HG03342 (cell line): ENCODE measurements at regions not wholly inside any gene's neighbourhood (a gene's known extent, or its start where the extent isn't known, plus 50 kb on each side); places are given as distances from the start of the nearest gene placed in this dataset.

Experiments used
- ATAC-seq: cut with Tn5 transposase; IDR thresholded peaks from one replicate; pipeline ENCODE4 v1.9.1; 2021; ENCODE audit warnings: mild to moderate bottlenecking, moderate library complexity; ENCODE audit not compliant: unreplicated experiment

GRCh38 chr9:13769006-13769405 lies 489.5 kb upstream of the MPDZ start:
- no peak for ATAC-seq

GRCh38 chr9:13762209-13762608 lies 482.7 kb upstream of the MPDZ start:
- ATAC-seq, result no peak

- no peak for ATAC-seq
Observed at GRCh38 chr9:13759551-13759950, 480.1 kb upstream of the MPDZ start.

DNA sequence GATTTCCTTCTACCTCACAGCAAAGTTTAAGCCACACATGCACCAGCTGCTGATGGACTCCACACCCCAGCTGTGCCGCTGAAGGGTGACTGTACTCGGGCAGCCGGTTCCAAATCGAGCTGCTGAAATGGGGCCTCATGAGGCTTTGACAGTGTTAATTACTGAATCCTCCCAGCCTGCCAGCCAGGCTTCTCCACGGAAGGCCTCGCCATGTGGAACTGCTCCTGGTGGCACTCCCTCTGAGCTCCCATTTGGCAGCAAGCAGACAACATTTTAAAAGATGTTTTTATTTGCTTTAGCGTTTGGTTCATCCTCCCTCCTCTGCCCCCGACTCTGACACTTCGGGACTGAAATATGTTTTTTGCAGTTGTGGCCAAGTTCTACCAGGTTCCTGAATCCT lies 479.4 kb upstream of the MPDZ start:
- no peak for ATAC-seq

- no peak for ATAC-seq
Observed at GRCh38 chr9:13756943-13757342, 477.5 kb upstream of the MPDZ start.

DNA sequence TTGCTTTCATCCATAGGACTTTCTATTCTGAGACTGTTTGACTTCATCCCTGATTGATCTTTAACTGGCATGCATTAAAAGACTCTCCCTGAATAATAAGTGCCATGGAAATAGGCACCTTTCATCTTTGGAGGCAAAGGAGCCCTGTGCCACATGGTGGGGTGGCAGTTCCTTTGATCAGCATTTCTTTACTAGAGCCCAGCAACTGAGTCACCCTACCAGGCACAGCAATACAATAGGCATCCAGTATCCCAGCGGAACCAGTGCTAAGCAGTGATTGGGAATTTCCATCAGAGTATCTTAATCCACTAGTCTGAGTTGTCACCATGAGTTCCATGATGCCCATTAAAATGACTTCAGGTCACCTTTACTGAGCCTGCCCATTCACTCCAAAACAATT lies 476.1 kb upstream of the MPDZ start:
- no peak for ATAC-seq

DNA sequence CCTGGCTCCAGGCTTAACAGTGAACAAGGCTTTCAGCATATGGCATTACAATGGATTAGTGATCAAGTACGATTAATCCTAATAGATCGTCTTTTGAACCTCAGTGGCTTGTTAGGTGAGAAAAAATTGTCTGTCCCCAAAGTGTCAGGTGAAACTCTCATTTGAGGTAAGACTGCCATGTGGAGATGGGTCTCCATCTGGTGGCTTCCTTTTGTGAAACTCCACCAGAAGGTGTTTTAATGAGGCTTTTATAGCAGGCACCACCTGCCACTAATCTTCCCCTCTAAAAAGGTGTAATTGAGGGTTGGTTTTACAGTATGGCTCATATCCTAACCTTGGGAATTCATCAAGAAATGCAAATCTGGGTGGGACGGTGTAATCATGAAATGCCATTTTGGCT lies 471.1 kb upstream of the MPDZ start:
- ATAC-seq, result no peak

DNA sequence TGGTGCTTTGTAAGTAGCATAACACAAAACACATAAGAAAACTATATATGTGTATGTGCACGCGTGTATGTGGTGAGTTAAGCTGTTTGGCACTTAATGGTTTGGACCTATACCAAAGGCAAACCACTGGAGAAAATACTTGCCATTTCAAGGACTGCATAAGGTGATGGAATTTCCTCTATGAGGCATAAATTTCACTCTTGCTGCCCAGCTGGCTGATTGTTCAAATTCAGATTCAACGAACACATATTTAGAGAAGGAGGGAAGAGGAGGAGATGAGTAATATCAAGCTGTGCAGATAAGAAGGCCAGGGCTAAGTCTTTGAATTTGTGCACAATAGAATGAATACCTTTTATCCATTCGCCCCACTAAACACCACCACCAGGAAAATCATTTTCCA lies 470.6 kb upstream of the MPDZ start:
- no peak for ATAC-seq

GRCh38 chr9:13746876-13747275 lies 467.4 kb upstream of the MPDZ start:
- ATAC-seq, result no peak

- no peak for ATAC-seq
Observed at GRCh38 chr9:13744261-13744901, 464.9 kb upstream of the MPDZ start.

GRCh38 chr9:13737885-13738284 lies 458.4 kb upstream of the MPDZ start:
- no peak for ATAC-seq

- no peak for ATAC-seq
Observed at GRCh38 chr9:13735181-13735580, 455.7 kb upstream of the MPDZ start.

DNA sequence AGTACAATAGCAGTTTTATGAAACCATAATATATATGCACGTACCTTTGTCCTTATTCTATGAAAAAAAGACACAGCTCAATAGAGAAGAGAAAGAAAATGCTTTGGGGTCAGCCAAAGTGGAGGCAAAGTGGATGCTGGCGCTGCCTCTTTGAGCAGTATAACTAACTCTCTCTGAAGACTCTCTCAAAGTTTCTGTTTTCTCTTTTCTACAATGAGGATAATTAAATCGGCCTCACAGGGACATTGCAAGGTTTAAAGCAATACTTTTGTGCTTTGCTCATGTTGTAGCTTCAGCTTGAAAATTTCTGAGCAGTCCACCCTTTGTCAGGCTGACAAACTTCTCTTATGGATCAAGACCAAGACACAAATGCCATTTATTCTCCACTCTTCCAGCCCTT lies 455.1 kb upstream of the MPDZ start:
- ATAC-seq, result no peak

DNA sequence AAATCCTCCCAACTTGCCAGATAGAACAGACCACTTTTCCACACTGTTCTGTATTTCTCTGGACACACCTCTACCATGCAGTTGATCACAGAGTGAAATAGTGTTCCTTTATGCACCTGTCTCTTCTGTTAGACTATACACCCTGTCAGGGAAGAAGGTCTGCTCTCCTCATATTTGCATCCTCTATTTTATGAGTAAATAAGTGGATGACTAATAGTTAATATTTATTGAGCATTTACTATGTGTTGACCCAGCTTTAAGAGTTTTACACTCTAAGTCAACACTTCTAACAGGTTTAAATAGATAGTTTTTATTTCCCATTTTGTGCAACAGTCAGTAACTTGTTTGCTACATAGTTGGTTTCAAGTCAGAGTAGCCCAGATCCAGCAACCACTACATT lies 452.8 kb upstream of the MPDZ start:
- no peak for ATAC-seq

- ATAC-seq, result no peak
Observed at GRCh38 chr9:13731637-13732036, 452.1 kb upstream of the MPDZ start.

GRCh38 chr9:13729955-13730354 lies 450.5 kb upstream of the MPDZ start:
- no peak for ATAC-seq

DNA sequence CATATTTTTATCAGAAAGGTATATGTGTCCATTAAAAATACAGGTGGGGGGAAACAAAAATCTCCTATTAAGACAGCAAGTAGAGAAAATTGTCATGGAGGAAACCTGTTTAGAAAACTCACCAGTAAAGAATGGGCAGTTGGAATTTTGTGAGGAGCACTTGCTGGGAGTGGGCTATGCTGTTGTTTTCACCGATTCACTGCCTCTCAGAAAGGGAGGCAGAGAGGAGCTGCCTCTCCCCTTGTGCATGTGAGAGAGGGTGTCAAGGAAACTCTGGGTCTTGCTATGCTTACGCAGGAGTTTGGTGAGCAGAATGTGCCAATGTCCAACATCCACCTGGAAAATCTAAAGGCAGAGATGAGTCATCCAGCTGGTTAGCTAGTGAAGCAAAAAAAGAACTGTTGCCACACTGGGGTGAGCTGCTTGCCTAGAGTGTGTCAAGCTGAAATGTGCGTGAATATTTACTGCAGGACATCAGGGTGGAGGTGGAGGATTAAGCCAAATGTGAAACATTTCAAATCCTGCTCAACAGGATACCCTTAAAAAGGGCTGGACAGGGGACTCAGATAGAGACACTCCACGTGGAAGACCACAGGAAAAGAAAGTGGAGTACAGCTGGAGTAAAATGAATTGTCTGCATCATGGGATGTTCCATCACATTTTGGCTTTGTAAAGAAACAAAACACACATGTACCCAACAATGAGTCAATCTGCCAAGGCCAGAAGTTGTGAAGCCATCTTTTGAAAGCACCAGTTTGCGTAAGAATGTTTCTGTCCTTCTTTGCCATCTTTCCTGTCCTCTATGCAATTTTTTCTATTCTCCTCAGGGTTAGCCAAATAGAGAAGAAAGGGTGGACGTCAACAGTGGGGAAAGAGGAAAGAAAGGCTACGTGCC lies 449.7 kb upstream of the MPDZ start:
- no peak for ATAC-seq

DNA sequence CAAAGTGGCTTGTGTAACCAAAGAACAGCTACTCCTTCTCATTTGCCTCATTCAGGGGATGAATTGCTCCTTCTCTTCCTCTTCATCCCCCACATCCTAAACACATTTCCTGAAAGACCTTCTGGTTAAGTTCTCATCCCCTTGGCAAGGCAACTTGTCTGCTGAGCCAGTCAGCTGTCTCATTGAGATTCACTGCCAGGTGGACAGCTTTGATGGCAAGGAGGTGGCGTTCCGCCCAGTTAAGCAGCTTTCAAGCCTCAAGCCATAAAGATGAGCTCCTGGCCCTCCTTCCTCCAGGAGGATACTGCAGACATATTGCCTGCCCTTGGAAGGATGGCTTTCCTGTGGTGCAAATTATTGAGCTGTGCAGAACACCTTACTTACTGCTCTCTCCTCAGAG lies 448.6 kb upstream of the MPDZ start:
- ATAC-seq, result no peak

DNA sequence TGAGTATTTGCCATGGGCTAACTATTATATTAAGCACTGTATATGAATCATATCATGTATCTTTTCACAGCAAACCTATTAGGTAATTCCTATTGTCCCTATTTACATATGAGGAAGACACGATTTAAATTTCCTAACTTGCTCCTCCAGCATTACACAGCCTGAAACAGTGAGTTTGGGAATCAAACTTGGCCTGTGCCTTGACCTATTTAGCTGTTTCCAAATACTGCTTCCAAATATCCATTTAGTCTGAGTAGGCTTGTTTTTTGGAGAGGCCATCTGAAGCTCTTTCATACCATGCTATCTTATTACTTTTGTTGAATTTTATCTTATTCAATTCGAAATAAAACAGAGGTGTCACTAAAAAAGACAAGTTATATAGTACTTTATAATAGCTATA lies 447.3 kb upstream of the MPDZ start:
- no peak for ATAC-seq

- ATAC-seq, result no peak
Observed at GRCh38 chr9:13725516-13725915, 446.0 kb upstream of the MPDZ start.

GRCh38 chr9:13721481-13722235 lies 442.2 kb upstream of the MPDZ start:
- no peak for ATAC-seq
